HUES48 (cell line): ENCODE measurements at regions not wholly inside any gene's neighbourhood (a gene's known extent, or its start where the extent isn't known, plus 50 kb on each side); places are given as distances from the start of the nearest gene placed in this dataset.
"Not testable (repeated sequence)": the region's sequence is repeated elsewhere in the genome, so short reads cannot be mapped to it uniquely, and the experiment has no call there.

Experiments
- H3K27ac ChIP-seq: one replicate; pipeline ENCODE4 v1.7.0; 2013; ENCODE audit warnings: low read depth, low read length, inconsistent platforms
- H3K27me3 ChIP-seq: 2 replicates; pipeline ENCODE4 v1.6.1; 2013; ENCODE audit warnings: mild to moderate bottlenecking, low read length; ENCODE audit not compliant: control insufficient read depth, insufficient read depth
- H3K36me3 ChIP-seq: 2 replicates; pipeline ENCODE4 v1.6.1; 2013; ENCODE audit warnings: low read length; ENCODE audit not compliant: control insufficient read depth, insufficient read depth
- H3K4me1 ChIP-seq: 2 replicates; pipeline ENCODE4 v1.6.1; 2013; ENCODE audit warnings: mild to moderate bottlenecking, low read length; ENCODE audit not compliant: control insufficient read depth, insufficient read depth
- H3K4me3 ChIP-seq: 2 replicates; pipeline ENCODE4 v1.5.1; 2013; ENCODE audit warnings: mild to moderate bottlenecking, low read depth, low read length
- H3K9ac ChIP-seq: 2 replicates; pipeline ENCODE4 v1.6.1; 2013; ENCODE audit warnings: mild to moderate bottlenecking, low read depth, low read length, moderate library complexity
- H3K9me3 ChIP-seq: 2 replicates; pipeline ENCODE4 v1.6.1; 2013; ENCODE audit warnings: low read length; ENCODE audit not compliant: control insufficient read depth, insufficient read depth

- no peak overlapping the region for H3K9ac ChIP-seq
- H3K27ac ChIP-seq = no peak overlapping the region
- no peaks in the 10 kb centered on the region for H3K9me3 ChIP-seq
- no peak overlapping the region for H3K4me3 ChIP-seq
- no peaks in the 10 kb centered on the region for H3K4me1 ChIP-seq
- H3K36me3 ChIP-seq = no peaks in the 10 kb centered on the region
- H3K27me3 ChIP-seq = no peaks in the 10 kb centered on the region
Observed at GRCh38 chr13:95426631-95427030, 125.4 kb upstream of the ABCC4 start.

DNA sequence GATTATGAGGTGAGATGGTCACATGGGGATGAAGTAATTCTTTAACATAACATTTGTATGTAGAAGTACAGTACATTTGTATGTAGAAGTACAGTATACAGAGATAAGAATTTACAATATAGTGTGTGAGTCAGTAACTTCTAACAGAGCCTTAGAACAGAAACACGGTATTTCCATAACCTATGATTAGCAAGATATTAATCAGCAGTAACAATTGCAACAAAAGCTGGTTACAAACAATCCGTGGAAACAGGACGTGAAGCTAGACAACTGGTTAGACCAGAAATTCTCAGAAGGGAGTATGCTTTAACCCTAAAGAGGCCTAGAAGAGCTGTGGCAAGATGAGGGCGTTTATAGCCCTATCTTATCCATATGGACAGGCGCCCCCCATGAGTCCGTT is 122.0 kb upstream of the CLDN10 start:
- H3K27ac ChIP-seq, H3K4me1 ChIP-seq, H3K36me3 ChIP-seq, H3K9me3 ChIP-seq, H3K4me3 ChIP-seq, H3K27me3 ChIP-seq, H3K9ac ChIP-seq: not testable (repeated sequence)

DNA sequence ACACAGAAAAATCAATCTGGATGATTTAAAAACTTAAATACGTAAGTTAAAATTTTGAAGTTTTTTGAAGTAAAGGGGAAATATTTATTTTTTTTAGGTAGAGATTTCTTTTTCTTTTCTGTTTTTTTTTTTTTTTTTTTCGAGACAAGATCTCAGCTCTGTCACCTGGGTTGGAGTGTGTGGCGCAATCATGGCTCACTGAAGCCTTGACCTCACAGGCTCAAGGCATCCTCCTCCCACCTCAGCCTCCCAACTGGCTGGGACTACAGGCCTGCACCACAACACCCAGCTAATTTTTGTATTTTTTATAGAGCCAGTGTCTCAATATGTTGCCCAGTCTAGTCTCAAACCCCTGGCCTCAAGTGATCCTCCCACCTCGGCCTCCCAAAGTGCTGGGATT is 120.4 kb upstream of the CLDN10 start:
- Histone ChIP-seq H3K27me3 (no peaks in the 10 kb centered on the region), H3K4me1 (no peaks in the 10 kb centered on the region), H3K36me3 (no peaks in the 10 kb centered on the region), H3K4me3 (no peak overlapping the region), H3K9me3 (no peaks in the 10 kb centered on the region), H3K27ac (no peak overlapping the region), H3K9ac (no peak overlapping the region)

GRCh38 chr13:95433537-95433936 is 119.0 kb upstream of the CLDN10 start:
- H3K4me1 ChIP-seq = no peaks in the 10 kb centered on the region
- no peaks in the 10 kb centered on the region for H3K36me3 ChIP-seq
- no peak overlapping the region for H3K27ac ChIP-seq
- H3K4me3 ChIP-seq = no peak overlapping the region
- H3K9ac ChIP-seq = no peak overlapping the region
- no peaks in the 10 kb centered on the region for H3K27me3 ChIP-seq
- no peaks in the 10 kb centered on the region for H3K9me3 ChIP-seq

DNA sequence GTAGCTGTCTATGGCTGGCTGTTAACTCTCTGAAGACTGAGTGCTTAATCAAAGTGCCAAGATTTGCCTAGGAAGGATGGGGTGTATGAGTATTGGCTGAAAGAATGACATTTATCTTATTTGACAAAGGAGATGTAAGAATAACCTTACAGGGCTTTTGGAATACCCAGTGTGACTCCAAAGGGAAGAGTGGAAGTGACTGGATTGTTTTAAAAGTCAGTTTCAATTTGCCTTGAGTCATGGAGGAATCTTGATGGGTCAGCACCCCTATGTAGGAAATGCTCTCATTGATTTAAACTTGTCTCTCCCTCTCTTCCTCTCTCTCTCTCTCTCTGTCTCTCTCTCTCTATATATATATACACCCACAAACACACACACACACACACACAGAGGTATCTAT is 118.4 kb upstream of the CLDN10 start:
- no peak overlapping the region for H3K27ac ChIP-seq
- H3K36me3 ChIP-seq = no peaks in the 10 kb centered on the region
- no peak overlapping the region for H3K9ac ChIP-seq
- H3K9me3 ChIP-seq = no peaks in the 10 kb centered on the region
- no peak overlapping the region for H3K4me3 ChIP-seq
- no peaks in the 10 kb centered on the region for H3K27me3 ChIP-seq
- H3K4me1 ChIP-seq = no peaks in the 10 kb centered on the region

DNA sequence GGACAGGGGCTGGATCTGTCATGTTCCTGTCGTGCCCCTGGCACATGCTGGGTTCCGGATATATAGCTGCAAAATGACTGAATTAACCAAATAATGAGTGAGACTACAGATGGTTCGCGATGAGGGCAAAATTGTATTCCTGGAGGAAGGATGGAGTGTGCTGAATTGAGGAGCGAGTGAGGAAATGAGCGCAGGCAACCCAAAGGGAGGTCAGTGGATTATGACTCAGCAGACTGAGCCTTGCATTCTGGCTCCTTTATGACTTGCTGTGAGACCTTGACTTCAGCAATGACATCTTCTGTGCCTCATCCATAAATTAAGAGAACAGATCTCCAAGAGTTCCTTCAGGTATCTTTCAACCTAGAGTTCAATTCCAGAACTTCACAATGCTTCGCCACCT is 115.0 kb upstream of the CLDN10 start:
- no peak overlapping the region for H3K4me3 ChIP-seq
- H3K9ac ChIP-seq = no peak overlapping the region
- H3K4me1 ChIP-seq = no peaks in the 10 kb centered on the region
- no peaks in the 10 kb centered on the region for H3K27me3 ChIP-seq
- no peak overlapping the region for H3K27ac ChIP-seq
- H3K36me3 ChIP-seq = no peaks in the 10 kb centered on the region
- no peaks in the 10 kb centered on the region for H3K9me3 ChIP-seq

- Histone ChIP-seq H3K4me1 (no peaks in the 10 kb centered on the region), H3K9ac (no peak overlapping the region), H3K27me3 (no peaks in the 10 kb centered on the region), H3K4me3 (no peak overlapping the region), H3K27ac (no peak overlapping the region), H3K9me3 (no peaks in the 10 kb centered on the region), H3K36me3 (no peaks in the 10 kb centered on the region)
Observed at GRCh38 chr13:95438297-95438696, 114.2 kb upstream of the CLDN10 start.

GRCh38 chr13:95440441-95441088 is 112.0 kb upstream of the CLDN10 start:
- 0 out of 2 replicates have a peak, but pooled peaks cover 4% of the 10 kb centered on the region for H3K4me1 ChIP-seq
- H3K36me3 ChIP-seq = no peaks in the 10 kb centered on the region
- no peak overlapping the region for H3K27ac ChIP-seq
- H3K27me3 ChIP-seq = no peaks in the 10 kb centered on the region
- no peak overlapping the region for H3K9ac ChIP-seq
- no peak overlapping the region for H3K4me3 ChIP-seq
- H3K9me3 ChIP-seq = no peaks in the 10 kb centered on the region

DNA sequence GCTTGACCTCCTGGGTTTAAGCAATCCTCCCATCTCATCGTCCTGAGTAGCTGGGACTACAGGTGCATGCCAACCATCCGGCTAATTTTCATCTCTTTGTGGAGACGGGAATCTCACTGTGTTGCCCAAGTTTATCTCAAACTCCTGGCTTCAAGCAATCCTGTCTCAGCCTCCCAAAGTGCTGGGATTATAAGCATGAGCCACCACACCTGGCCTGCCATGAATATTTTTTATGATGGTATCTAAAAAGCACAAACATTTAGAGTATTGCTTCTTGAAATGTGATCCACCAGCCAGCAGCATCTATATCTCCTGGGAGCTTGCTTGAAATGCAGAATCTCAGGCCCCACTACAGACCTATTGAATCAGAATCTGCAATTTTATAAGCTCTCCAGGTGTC is 111.2 kb upstream of the CLDN10 start:
- Histone ChIP-seq H3K4me1 (0 out of 2 replicates have a peak, but pooled peaks cover 4% of the 10 kb centered on the region), H3K4me3 (no peak overlapping the region), H3K36me3 (no peaks in the 10 kb centered on the region), H3K27me3 (no peaks in the 10 kb centered on the region), H3K9me3 (no peaks in the 10 kb centered on the region), H3K9ac (no peak overlapping the region), H3K27ac (no peak overlapping the region)

DNA sequence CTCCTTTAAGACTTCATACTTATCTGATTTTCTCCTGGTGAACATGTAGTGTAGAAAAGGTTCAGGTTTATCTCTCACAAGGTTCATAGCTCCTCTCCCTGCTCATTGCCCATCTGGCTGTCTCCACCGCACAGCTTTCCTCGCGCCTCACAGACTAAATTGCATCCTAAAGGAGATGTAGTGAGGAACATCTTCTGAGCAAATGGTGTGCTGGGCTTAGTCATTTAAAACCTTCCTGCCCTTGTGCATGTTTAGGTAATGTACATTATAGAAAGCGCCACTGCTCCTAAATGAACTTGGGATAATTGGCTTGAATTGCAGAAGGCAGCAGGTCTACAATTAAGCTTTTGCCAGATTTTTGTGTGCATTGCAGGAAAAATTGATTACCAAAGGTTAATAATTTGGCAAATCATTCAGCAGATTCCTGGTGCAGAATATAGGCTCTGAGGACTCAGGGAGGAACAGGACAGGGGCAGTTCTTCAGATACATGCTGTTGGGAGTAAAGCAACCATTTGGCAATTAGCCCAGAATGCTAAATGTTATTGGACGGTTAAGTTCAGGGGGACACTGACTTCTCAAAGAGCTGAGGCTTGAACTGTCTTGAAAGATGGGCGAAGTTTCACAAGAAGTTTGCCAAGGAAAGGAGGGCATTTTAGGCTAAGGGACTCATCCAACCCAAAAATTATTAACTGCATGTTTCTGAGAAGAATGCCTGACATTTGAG is 108.4 kb upstream of the CLDN10 start:
- Histone ChIP-seq H3K4me3 (no peak overlapping the region), H3K9ac (no peak overlapping the region), H3K9me3 (no peaks in the 10 kb centered on the region), H3K27ac (no peak overlapping the region), H3K27me3 (no peaks in the 10 kb centered on the region), H3K4me1 (peaks cover 17% of the 10 kb centered on the region), H3K36me3 (no peaks in the 10 kb centered on the region)

- H3K9ac ChIP-seq = no peak overlapping the region
- no peak overlapping the region for H3K27ac ChIP-seq
- no peaks in the 10 kb centered on the region for H3K9me3 ChIP-seq
- no peaks in the 10 kb centered on the region for H3K36me3 ChIP-seq
- H3K4me3 ChIP-seq = no peak overlapping the region
- no peaks in the 10 kb centered on the region for H3K27me3 ChIP-seq
- peaks cover 17% of the 10 kb centered on the region for H3K4me1 ChIP-seq
Observed at GRCh38 chr13:95445131-95445530, 107.4 kb upstream of the CLDN10 start.
